Suprapubic skin (tissue), 4 donors: ENCODE measurements at regions not wholly inside any gene's neighbourhood (a gene's known extent, or its start where the extent isn't known, plus 50 kb on each side); places are given as distances from the start of the nearest gene placed in this dataset.

ENCODE experiments used
- CTCF ChIP-seq, 2 donors: fragments of 200-600 bp in 1 of 2; fragments of 450-650 bp in 1 of 2; sonication (generic) in 1 of 2; IDR thresholded peaks; one replicate each; pipeline ENCODE4 v1.5.1; 2016 to 2019; ENCODE audit warnings: antibody characterized with exemption in 2 of 2, mild to moderate bottlenecking in 1 of 2, moderate library complexity in 1 of 2
- EP300 ChIP-seq: sonication (generic); formaldehyde crosslinking; IDR thresholded peaks from one replicate; pipeline ENCODE4 v1.6.1; 2017; ENCODE audit warnings: antibody characterized with exemption
- POLR2A ChIP-seq, 2 donors: fragments of 450-650 bp; IDR thresholded peaks; one replicate each; pipeline ENCODE4 v1.6.1; 2017; ENCODE audit warnings: antibody characterized with exemption in 2 of 2, mild to moderate bottlenecking in 2 of 2, moderate library complexity in 2 of 2
- POLR2AphosphoS5 ChIP-seq, 3 donors: sonication (generic); formaldehyde crosslinking; IDR thresholded peaks; one replicate each; pipeline ENCODE4 v1.6.1; 2017; ENCODE audit warnings: antibody characterized with exemption in 3 of 3

GRCh38 chr17:79211061-79211770 is 136.6 kb downstream of the ENGASE start:
- TF ChIP-seq CTCF (IDR thresholded peaks at IDR 0.05) (no peak), POLR2A (IDR thresholded peaks at IDR 0.05) (no peak), POLR2AphosphoS5 (IDR thresholded peaks at IDR 0.05) (no peak), EP300 (no peak)
